ENCODE measurements at regions not wholly inside any gene's neighbourhood (a gene's known extent, or its start where the extent isn't known, plus 50 kb on each side); places are given as distances from the start of the nearest gene placed in this dataset.
A peak's percentile ranks its signal among the peaks of the same experiment; 100 is the strongest.

DNA sequence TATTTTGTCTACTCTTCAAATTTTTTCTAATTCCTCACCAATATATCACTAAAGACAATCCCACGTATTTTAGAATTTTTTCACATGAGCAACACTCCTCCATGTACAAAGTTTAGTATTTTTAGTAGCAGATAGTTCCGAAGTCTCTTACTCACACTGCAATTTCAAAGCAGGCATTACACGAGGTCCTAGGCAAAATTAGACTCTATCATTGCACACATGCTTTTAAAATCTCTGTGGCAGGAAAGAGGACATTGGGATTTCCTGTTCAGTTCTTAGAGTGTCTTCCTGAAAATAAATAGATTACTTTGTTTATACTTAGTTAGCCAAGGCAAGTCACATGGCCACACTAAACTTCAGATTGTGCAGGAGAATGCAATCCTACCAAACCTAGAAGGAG lies 847.7 kb downstream of the ROBO2 start:
- TF ChIP-seq, protein P1, sequence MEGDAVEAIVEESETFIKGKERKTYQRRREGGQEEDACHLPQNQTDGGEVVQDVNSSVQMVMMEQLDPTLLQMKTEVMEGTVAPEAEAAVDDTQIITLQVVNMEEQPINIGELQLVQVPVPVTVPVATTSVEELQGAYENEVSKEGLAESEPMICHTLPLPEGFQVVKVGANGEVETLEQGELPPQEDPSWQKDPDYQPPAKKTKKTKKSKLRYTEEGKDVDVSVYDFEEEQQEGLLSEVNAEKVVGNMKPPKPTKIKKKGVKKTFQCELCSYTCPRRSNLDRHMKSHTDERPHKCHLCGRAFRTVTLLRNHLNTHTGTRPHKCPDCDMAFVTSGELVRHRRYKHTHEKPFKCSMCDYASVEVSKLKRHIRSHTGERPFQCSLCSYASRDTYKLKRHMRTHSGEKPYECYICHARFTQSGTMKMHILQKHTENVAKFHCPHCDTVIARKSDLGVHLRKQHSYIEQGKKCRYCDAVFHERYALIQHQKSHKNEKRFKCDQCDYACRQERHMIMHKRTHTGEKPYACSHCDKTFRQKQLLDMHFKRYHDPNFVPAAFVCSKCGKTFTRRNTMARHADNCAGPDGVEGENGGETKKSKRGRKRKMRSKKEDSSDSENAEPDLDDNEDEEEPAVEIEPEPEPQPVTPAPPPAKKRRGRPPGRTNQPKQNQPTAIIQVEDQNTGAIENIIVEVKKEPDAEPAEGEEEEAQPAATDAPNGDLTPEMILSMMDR (IDR thresholded peaks at IDR 0.05; ENCODE audit: insufficient read depth, low read depth, low read length), result no peak
- H3K4me3 ChIP-seq (ENCODE audit: low read depth, low read length), result no peak overlapping the region
- peak; percentile 30 for DNase-seq (ENCODE audit: low read depth)

DNA sequence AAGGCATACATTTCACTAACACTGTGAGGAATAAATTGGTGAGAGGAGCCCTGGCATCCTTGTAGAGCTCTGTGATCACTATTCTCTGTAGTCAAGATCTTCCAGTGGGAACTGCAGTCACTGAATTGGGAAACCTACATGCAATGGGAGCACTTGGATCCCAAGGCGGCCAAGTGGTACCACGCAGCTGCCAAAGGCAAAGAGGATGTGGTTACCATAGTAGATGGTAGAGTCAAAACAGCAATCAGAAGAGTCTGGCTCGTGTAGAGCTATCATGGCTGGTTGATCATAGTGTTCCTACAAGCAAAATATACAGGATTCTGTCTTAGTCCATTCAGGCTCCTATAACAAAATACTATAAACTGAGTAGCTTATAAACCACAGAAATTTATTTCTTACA lies 849.7 kb downstream of the ROBO2 start:
- no peak for DNase-seq (ENCODE audit: low read depth)
- TF ChIP-seq, protein P1 (IDR thresholded peaks at IDR 0.05; ENCODE audit: insufficient read depth, low read depth, low read length), result no peak
- no peak overlapping the region for H3K4me3 ChIP-seq (ENCODE audit: low read depth, low read length)

DNA sequence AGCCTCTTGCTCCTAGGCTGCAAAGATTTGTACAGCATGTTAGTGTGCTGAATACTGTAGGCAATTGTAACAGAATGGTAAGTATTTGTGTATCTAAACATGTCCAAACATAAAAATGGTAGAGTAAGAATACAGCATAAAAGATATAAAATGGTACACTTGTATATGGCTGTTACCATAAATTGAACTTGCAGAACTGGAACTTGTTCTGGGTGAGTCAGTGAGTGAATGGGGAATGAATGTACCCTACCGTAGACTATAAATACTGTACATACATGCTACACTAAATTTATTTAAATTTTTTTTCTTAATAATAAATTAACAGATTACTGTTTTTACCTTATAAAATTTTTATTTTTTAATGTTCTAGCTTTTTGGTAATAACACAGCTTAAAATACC lies 858.7 kb downstream of the ROBO2 start:
- DNase-seq (ENCODE audit: low read depth), result no peak
- H3K4me3 ChIP-seq (ENCODE audit: low read depth, low read length), result no peak overlapping the region
- TF ChIP-seq, protein P1 (IDR thresholded peaks at IDR 0.05; ENCODE audit: insufficient read depth, low read depth, low read length), result no peak

DNA sequence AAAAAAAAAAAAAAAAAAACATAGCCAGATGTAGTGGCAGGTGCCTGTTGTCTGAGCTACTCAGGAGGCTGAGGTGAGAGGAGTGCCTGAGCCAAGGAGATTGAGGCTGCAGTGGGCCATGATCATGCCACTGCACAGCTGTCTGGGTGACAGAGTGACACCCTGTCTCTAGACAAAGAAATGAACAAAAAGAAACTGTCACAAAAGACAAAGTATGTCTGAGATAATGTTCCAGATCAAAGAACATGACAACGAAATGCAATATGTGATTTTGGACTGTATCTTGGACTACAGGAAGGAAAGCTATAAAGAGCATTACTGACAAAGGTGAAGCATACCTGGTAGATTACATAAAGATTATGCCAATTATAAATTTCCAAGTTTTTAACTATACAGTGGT lies 862.8 kb downstream of the ROBO2 start:
- no peak for DNase-seq (ENCODE audit: low read depth)
- TF ChIP-seq, protein P1 (IDR thresholded peaks at IDR 0.05; ENCODE audit: insufficient read depth, low read depth, low read length), result no peak
- H3K4me3 ChIP-seq (ENCODE audit: low read depth, low read length), result no peak overlapping the region

DNA sequence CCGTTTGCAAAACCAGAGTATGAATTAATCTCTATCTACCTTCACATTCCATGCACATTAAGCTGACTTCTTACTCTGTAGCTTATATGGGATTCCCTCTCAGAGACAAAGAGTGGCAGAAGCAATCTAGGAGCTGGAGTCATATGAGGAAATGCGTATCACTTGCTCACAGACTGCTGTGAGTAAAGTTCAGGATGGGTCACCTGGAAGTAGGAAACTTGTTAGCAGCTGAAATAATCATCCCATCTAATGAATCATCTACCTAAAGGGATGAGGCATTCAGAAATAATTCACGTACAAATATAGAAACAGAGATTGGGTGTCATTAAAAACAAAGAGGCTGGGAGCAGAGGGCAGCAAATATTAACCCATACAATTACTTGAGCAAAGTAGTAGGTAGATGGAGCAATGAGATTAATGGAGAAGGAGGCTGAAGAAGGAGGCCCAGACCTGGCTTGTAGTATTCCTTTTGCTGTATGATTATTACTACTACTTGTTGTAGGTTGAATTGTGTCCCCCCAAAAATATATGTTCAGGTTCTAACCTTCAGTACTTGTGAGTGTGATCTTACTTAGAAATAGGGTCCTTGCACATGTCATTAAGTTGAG lies 866.3 kb downstream of the ROBO2 start:
- DNase-seq (ENCODE audit: low read depth), result no peak
- no peak overlapping the region for H3K4me3 ChIP-seq (ENCODE audit: low read depth, low read length)
- TF ChIP-seq, protein P1 (IDR thresholded peaks at IDR 0.05; ENCODE audit: insufficient read depth, low read depth, low read length), result no peak

DNA sequence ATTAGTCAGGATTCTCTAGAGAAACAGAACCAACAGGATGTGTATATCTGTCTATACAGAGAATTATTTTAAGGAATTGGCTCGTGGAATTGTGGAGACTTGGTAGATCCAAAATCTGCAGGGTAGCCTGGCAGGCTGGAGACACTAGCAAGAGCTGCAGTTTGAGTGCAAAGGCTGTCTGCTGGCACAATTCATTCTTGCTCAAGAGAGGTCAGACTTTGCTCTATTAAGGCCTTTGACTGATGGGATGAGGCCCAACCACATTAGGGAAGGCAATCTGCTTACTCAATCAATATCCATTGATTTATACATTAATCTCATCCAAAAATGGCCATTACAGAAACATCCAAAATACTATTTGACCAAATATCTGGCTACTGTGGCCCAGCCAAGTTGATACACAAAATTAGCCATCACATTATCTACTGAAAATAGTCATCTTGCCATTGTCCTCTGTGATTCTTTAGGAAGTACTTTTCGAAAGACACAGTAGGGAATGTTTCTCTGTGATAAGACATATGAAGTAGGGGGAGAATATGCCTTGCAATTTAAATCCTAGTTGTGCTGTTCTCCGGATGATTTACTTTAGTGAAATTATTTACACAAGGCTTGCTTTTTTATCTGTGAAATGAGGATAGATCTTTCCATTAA lies 873.8 kb downstream of the ROBO2 start:
- DNase-seq (ENCODE audit: low read depth), result no peak
- TF ChIP-seq, protein P1 (IDR thresholded peaks at IDR 0.05; ENCODE audit: insufficient read depth, low read depth, low read length), result no peak
- no peak overlapping the region for H3K4me3 ChIP-seq (ENCODE audit: low read depth, low read length)

DNA sequence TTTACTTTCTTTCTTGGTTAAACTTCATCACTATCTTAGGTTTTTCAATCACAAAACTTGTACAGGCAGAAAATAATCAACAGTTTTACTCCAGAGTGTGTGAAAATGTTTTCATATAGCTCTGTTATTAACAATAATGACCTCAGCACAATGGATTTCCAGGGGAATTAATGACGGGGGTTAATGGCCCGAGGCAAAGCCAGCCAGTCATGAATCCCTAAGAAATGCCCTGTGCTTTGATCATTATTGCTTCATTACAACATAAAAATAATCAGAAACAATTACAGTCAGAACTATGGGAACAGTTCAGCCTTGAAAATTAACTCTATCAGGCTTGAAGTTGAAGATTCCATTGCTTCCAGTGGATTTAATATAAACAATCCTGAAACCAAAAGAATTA lies 875.4 kb downstream of the ROBO2 start:
- no peak for DNase-seq (ENCODE audit: low read depth)
- TF ChIP-seq, protein P1 (IDR thresholded peaks at IDR 0.05; ENCODE audit: insufficient read depth, low read depth, low read length), result no peak
- no peak overlapping the region for H3K4me3 ChIP-seq (ENCODE audit: low read depth, low read length)
